ENCODE measurements at regions not wholly inside any gene's neighbourhood (a gene's known extent, or its start where the extent isn't known, plus 50 kb on each side); places are given as distances from the start of the nearest gene placed in this dataset.

DNA sequence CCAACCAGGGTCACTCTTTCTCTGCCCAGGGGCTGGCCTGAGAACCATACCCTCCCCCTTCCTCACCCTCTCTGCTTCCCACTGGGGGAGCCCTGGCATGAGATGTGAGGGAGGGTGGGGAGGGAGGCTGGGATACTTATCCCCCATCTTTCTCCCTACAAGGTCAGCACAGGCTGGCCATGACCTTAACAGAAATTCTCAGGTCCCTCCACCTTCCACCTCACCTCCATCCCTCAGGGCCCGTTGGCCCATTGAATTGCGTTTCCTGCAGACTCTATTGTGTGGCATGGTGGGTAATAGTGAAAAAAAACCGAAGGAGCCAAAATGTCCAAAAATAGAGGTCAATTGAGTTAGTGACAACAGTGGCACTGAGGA is 159.5 kb downstream of the OR4M2 start:
- H3K4me2 ChIP-seq (ENCODE audit: low read depth, low read length) = no peak overlapping the region

DNA sequence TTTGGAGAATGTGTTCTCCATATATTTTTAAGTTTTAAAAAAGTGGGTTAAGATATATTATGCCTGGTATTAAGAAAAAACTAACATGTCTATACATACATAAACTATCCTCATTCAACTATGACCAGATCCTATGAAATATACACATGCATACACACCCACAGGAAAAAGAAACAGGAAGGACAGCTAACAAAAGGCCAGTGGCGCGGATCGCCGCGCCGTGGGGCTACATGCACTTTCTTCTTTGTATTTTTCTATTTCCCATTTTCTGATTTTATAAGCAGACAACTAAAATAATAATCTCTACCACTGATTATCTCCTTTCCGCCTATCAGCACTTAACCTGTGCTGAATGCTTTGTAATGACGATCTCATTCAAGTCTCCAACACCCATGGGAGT is 160.1 kb downstream of the OR4M2 start:
- H3K79me2 ChIP-seq (ENCODE audit: low read length) = no peaks in the 10 kb centered on the region
- H3K27ac ChIP-seq (ENCODE audit: low read length) = no peak overlapping the region
- DNase-seq = no peak

More for the DNA sequence above, 159.5 kb downstream of the OR4M2 start:
- Histone ChIP-seq H3K79me2 (ENCODE audit: low read length) (no peaks in the 10 kb centered on the region), H2AFZ (ENCODE audit: low read length) (no peak overlapping the region), H3K4me1 (ENCODE audit: low read length) (no peaks in the 10 kb centered on the region), H3K36me3 (replicated peaks; ENCODE audit: insufficient read depth, low read length) (no peaks in the 10 kb centered on the region), H3K27me3 (replicated peaks; ENCODE audit: insufficient read depth, low read length) (no peaks in the 10 kb centered on the region), H3F3A (ENCODE audit: insufficient read depth, low read length) (no peaks in the 10 kb centered on the region), H3K27ac (ENCODE audit: low read length) (no peak overlapping the region), H4K20me1 (ENCODE audit: insufficient read depth, low read length) (no peaks in the 10 kb centered on the region), H3K9me3 (replicated peaks; ENCODE audit: insufficient read depth, low read length) (no peaks in the 10 kb centered on the region), H3K9ac (ENCODE audit: low read length) (no peak overlapping the region), H3K4me3 (ENCODE audit: low read length) (no peak overlapping the region), H3K9me2 (replicated peaks; ENCODE audit: insufficient read depth, low read length) (no peaks in the 10 kb centered on the region)
- TF ChIP-seq EZH2 (optimal IDR thresholded peaks at IDR 0.05; ENCODE audit: low read depth, low read length) (no peak), EZH2phosphoT487 (IDR thresholded peaks at IDR 0.05; ENCODE audit: low read length) (no peak)
- TF ChIP-seq, protein P1, sequence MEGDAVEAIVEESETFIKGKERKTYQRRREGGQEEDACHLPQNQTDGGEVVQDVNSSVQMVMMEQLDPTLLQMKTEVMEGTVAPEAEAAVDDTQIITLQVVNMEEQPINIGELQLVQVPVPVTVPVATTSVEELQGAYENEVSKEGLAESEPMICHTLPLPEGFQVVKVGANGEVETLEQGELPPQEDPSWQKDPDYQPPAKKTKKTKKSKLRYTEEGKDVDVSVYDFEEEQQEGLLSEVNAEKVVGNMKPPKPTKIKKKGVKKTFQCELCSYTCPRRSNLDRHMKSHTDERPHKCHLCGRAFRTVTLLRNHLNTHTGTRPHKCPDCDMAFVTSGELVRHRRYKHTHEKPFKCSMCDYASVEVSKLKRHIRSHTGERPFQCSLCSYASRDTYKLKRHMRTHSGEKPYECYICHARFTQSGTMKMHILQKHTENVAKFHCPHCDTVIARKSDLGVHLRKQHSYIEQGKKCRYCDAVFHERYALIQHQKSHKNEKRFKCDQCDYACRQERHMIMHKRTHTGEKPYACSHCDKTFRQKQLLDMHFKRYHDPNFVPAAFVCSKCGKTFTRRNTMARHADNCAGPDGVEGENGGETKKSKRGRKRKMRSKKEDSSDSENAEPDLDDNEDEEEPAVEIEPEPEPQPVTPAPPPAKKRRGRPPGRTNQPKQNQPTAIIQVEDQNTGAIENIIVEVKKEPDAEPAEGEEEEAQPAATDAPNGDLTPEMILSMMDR (IDR thresholded peaks at IDR 0.05; ENCODE audit: low read length) = no peak
- no peak for DNase-seq

GRCh38 chr15:22240986-22241385 is 160.7 kb downstream of the OR4M2 start:
- H3K9me2 ChIP-seq (replicated peaks; ENCODE audit: insufficient read depth, low read length) = no peaks in the 10 kb centered on the region
- no peaks in the 10 kb centered on the region for H3K79me2 ChIP-seq (ENCODE audit: low read length)
- no peak overlapping the region for H3K27ac ChIP-seq (ENCODE audit: low read length)
- H3K36me3 ChIP-seq (replicated peaks; ENCODE audit: insufficient read depth, low read length) = no peaks in the 10 kb centered on the region
- no peak overlapping the region for H3K4me3 ChIP-seq (ENCODE audit: low read length)
- H3K4me2 ChIP-seq (ENCODE audit: low read depth, low read length) = no peak overlapping the region
- DNase-seq = no peak
- no peaks in the 10 kb centered on the region for H3K27me3 ChIP-seq (replicated peaks; ENCODE audit: insufficient read depth, low read length)
- H2AFZ ChIP-seq (ENCODE audit: low read length) = no peak overlapping the region
- no peaks in the 10 kb centered on the region for H3K4me1 ChIP-seq (ENCODE audit: low read length)
- TF ChIP-seq EZH2phosphoT487 (IDR thresholded peaks at IDR 0.05; ENCODE audit: low read length) (no peak), EZH2 (optimal IDR thresholded peaks at IDR 0.05; ENCODE audit: low read depth, low read length) (no peak)
- TF ChIP-seq, protein P1 (IDR thresholded peaks at IDR 0.05; ENCODE audit: low read length) = no peak
- no peaks in the 10 kb centered on the region for H4K20me1 ChIP-seq (ENCODE audit: insufficient read depth, low read length)
- H3K9me3 ChIP-seq (replicated peaks; ENCODE audit: insufficient read depth, low read length) = no peaks in the 10 kb centered on the region
- H3K9ac ChIP-seq (ENCODE audit: low read length) = no peak overlapping the region
- no peaks in the 10 kb centered on the region for H3F3A ChIP-seq (ENCODE audit: insufficient read depth, low read length)

More for the DNA sequence above, 160.1 kb downstream of the OR4M2 start:
- no peaks in the 10 kb centered on the region for H3F3A ChIP-seq (ENCODE audit: insufficient read depth, low read length)
- no peaks in the 10 kb centered on the region for H3K4me1 ChIP-seq (ENCODE audit: low read length)
- H3K27me3 ChIP-seq (replicated peaks; ENCODE audit: insufficient read depth, low read length) = no peaks in the 10 kb centered on the region
- no peaks in the 10 kb centered on the region for H3K36me3 ChIP-seq (replicated peaks; ENCODE audit: insufficient read depth, low read length)
- H3K4me2 ChIP-seq (ENCODE audit: low read depth, low read length) = no peak overlapping the region
- TF ChIP-seq EZH2 (optimal IDR thresholded peaks at IDR 0.05; ENCODE audit: low read depth, low read length) (no peak), EZH2phosphoT487 (IDR thresholded peaks at IDR 0.05; ENCODE audit: low read length) (no peak)
- TF ChIP-seq, protein P1 (IDR thresholded peaks at IDR 0.05; ENCODE audit: low read length) = no peak
- no peak overlapping the region for H2AFZ ChIP-seq (ENCODE audit: low read length)
- H3K9me3 ChIP-seq (replicated peaks; ENCODE audit: insufficient read depth, low read length) = no peaks in the 10 kb centered on the region
- H3K9me2 ChIP-seq (replicated peaks; ENCODE audit: insufficient read depth, low read length) = no peaks in the 10 kb centered on the region
- H3K9ac ChIP-seq (ENCODE audit: low read length) = no peak overlapping the region
- H3K4me3 ChIP-seq (ENCODE audit: low read length) = no peak overlapping the region
- no peaks in the 10 kb centered on the region for H4K20me1 ChIP-seq (ENCODE audit: insufficient read depth, low read length)

All from MM.1S (cell line).